B cell (primary cell): ENCODE measurements at regions not wholly inside any gene's neighbourhood (a gene's known extent, or its start where the extent isn't known, plus 50 kb on each side); places are given as distances from the start of the nearest gene placed in this dataset.

Experiments
- ATAC-seq: fragments of 200-7000 bp; cut with Tn5 transposase; one replicate; pipeline ENCODE4 v1.10.0; 2021; ENCODE audit warnings: low read depth, mild to moderate bottlenecking, moderate number of reproducible peaks, moderate library complexity
- CTCF ChIA-PET: fragments of 350-600 bp; sonication (Branson Sonifier 250); formaldehyde crosslinking; loops from one replicate; lab custom pipeline; 2021; ENCODE audit warnings: antibody characterized with exemption, inconsistent platforms; lab: Charles Lee
- POLR2A ChIA-PET: fragments of 350-600 bp; sonication (Branson Sonifier 250); formaldehyde crosslinking; loops from one replicate; lab custom pipeline; 2021; ENCODE audit warnings: antibody characterized with exemption; lab: Charles Lee
- DNase-seq: peaks from one replicate; pipeline ENCODE4 v3.0.0; 2013
- H2AFZ ChIP-seq: 2 replicates; pipeline ENCODE4 v1.6.1; 2012; ENCODE audit warnings: mild to moderate bottlenecking, low read depth, low read length; ENCODE audit not compliant: insufficient read depth, poor library complexity, severe bottlenecking
- H3K27ac ChIP-seq, 2 donors: 1 replicate in 1 of 2; 2 replicates in 1 of 2; pipeline ENCODE4 v1.5.1; 2012 to 2013; ENCODE audit warnings: low read length in 2 of 2, mild to moderate bottlenecking in 2 of 2, moderate library complexity in 1 of 2
- H3K27me3 ChIP-seq, 4 experiments: fragments of 200-600 bp in 1 of 4; sonication (generic) in 1 of 4; replicated peaks in 1 of 4; 1 replicate in 2 of 4; 2 replicates in 2 of 4; pipeline versions ENCODE4 v1.6.1 to v1.7.0; 2013 to 2016; ENCODE audit warnings: low read length in 3 of 4, mild to moderate bottlenecking in 2 of 4, mixed read lengths in 1 of 4, moderate library complexity in 1 of 4; ENCODE audit not compliant: insufficient read depth in 4 of 4, control insufficient read depth in 3 of 4; ENCODE audit errors: control extremely low read depth in 1 of 4
- H3K36me3 ChIP-seq, 2 experiments: replicated peaks in 1 of 2; 1 replicate in 1 of 2; 2 replicates in 1 of 2; pipeline versions ENCODE4 v1.6.1 to v1.7.1; 2013; ENCODE audit warnings: low read length in 1 of 2; ENCODE audit not compliant: insufficient read depth in 2 of 2, control insufficient read depth in 1 of 2; ENCODE audit errors: control extremely low read depth in 1 of 2, extremely low read depth in 1 of 2
- H3K4me1 ChIP-seq, 2 donors: fragments of 200-600 bp in 1 of 2; sonication (generic) in 1 of 2; 1 replicate in 1 of 2; 2 replicates in 1 of 2; pipeline versions ENCODE4 v1.5.1 to v1.6.1; 2013 to 2017; ENCODE audit warnings: low read length in 2 of 2; ENCODE audit not compliant: control insufficient read depth in 2 of 2, insufficient read depth in 2 of 2
- H3K4me2 ChIP-seq: replicated peaks from 2 replicates; pipeline ENCODE3; 2012; ENCODE audit warnings: mild to moderate bottlenecking, low read depth, low read length; ENCODE audit not compliant: poor library complexity, severe bottlenecking
- H3K4me3 ChIP-seq, 5 experiments: fragments of 200-600 bp in 1 of 5; sonication (generic) in 1 of 5; 1 replicate in 3 of 5; 2 replicates in 2 of 5; pipeline versions ENCODE4 v1.5.1 to v1.7.0; 2011 to 2016; ENCODE audit warnings: low read length in 4 of 5, mild to moderate bottlenecking in 4 of 5, low read depth in 2 of 5, control low read depth in 1 of 5, moderate library complexity in 1 of 5; ENCODE audit not compliant: insufficient read depth in 1 of 5; ENCODE audit errors: control extremely low read depth in 1 of 5, extremely low read depth in 1 of 5
- H3K79me2 ChIP-seq: fragments of 200-600 bp; sonication (generic); one replicate; pipeline ENCODE4 v1.6.0; 2016; ENCODE audit warnings: low read length; ENCODE audit not compliant: control insufficient read depth, insufficient read depth
- H3K9ac ChIP-seq: fragments of 200-600 bp; sonication (generic); 2 replicates; pipeline ENCODE4 v1.6.1; 2017; ENCODE audit warnings: mild to moderate bottlenecking, low read length, moderate library complexity
- H3K9me3 ChIP-seq, 3 donors: one replicate each; pipeline versions ENCODE4 v1.6.1 to v1.7.1; 2013; ENCODE audit warnings: low read length in 2 of 3; ENCODE audit not compliant: control insufficient read depth in 2 of 3, insufficient read depth in 1 of 3; ENCODE audit errors: control extremely low read depth in 1 of 3
- H4K20me1 ChIP-seq: 2 replicates; pipeline ENCODE4 v1.6.0; 2012; ENCODE audit warnings: mild to moderate bottlenecking, low read length; ENCODE audit not compliant: insufficient read depth, control insufficient read depth, poor library complexity, severe bottlenecking
- H3K27ac Mint-ChIP-seq: one replicate; pipeline ENCODE4 v1.8.0; 2021; ENCODE audit warnings: mixed read lengths
- H3K27me3 Mint-ChIP-seq: one replicate; pipeline ENCODE4 v1.8.0; 2021; ENCODE audit warnings: mixed read lengths
- H3K4me1 Mint-ChIP-seq: one replicate; pipeline ENCODE4 v1.8.0; 2021; ENCODE audit warnings: mixed read lengths
- H3K4me3 Mint-ChIP-seq: one replicate; pipeline ENCODE4 v1.8.0; 2021; ENCODE audit warnings: mixed read lengths
- H3K9me3 Mint-ChIP-seq: one replicate; pipeline ENCODE4 v1.8.0; 2022; ENCODE audit warnings: mixed read lengths; ENCODE audit not compliant: insufficient read depth
- EZH2 ChIP-seq: IDR thresholded peaks from 2 replicates; pipeline ENCODE4 v1.6.1; 2012; ENCODE audit warnings: borderline replicate concordance, low read depth, mild to moderate bottlenecking, moderate library complexity, low read length; ENCODE audit not compliant: insufficient read depth, poor library complexity, severe bottlenecking
- WGBS: methylation state at CpG from one replicate; pipeline ENCODE4 v1.1.5; 2013; ENCODE audit warnings: missing lambda C conversion rate; ENCODE audit not compliant: insufficient coverage; 5-methylcytosine and 5-hydroxymethylcytosine counted together
- intact Hi-C: fragments of 100-400 bp; cut with micrococcal nuclease; formaldehyde crosslinking; loops from one replicate; pipeline ENCODE4 v1.10.0; 2022
- TF ChIP-seq, protein P1 (sequence below): fragments of 200-600 bp; IDR thresholded peaks from one replicate; pipeline ENCODE4 v1.8.0; 2022; ENCODE audit warnings: antibody characterized with exemption, mild to moderate bottlenecking

GRCh38 chr9:134500931-134501760 is 140.5 kb upstream of the COL5A1 start:
- Histone ChIP-seq H4K20me1 (no peaks in the 10 kb centered on the region), H3K79me2 (no peaks in the 10 kb centered on the region), H3K36me3 (no peaks in the 10 kb centered on the region), H3K9me3 (peaks cover 0 to 6% (median 0%) of the 10 kb centered on the region in 3 donors), H3K9ac (no peak overlapping the region), H3K27me3 (peaks cover 0 to 31% (median 2%) of the 10 kb centered on the region in 4 experiments), H3K4me1 (no peaks in the 10 kb centered on the region), H3K4me3 (no peak overlapping the region), H3K27ac (no peak overlapping the region), H2AFZ (no peak overlapping the region), H3K4me2 (no peak overlapping the region)
- POLR2A ChIA-PET, result no interaction called here
- intact Hi-C loops, result no loop called here
- Mint-ChIP-seq H3K4me1 (no peaks in the 10 kb centered on the region), H3K27ac (no peak overlapping the region), H3K4me3 (no peak overlapping the region), H3K27me3 (peaks cover 16% of the 10 kb centered on the region), H3K9me3 (no peaks in the 10 kb centered on the region)
- TF ChIP-seq EZH2, result no peak
- TF ChIP-seq, protein P1, sequence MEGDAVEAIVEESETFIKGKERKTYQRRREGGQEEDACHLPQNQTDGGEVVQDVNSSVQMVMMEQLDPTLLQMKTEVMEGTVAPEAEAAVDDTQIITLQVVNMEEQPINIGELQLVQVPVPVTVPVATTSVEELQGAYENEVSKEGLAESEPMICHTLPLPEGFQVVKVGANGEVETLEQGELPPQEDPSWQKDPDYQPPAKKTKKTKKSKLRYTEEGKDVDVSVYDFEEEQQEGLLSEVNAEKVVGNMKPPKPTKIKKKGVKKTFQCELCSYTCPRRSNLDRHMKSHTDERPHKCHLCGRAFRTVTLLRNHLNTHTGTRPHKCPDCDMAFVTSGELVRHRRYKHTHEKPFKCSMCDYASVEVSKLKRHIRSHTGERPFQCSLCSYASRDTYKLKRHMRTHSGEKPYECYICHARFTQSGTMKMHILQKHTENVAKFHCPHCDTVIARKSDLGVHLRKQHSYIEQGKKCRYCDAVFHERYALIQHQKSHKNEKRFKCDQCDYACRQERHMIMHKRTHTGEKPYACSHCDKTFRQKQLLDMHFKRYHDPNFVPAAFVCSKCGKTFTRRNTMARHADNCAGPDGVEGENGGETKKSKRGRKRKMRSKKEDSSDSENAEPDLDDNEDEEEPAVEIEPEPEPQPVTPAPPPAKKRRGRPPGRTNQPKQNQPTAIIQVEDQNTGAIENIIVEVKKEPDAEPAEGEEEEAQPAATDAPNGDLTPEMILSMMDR, result no peak
- 23% methylated on average over 39 of the region's 44 CpGs for WGBS
- CTCF ChIA-PET, result interaction anchor here (0.8 kb wide), 1 partner anchor 14 kb away, joined by 3 read pairs; no protein-coding TSS in a partner anchor
- no peak for DNase-seq
- no peak for ATAC-seq

- peaks cover 0 to 31% (median 2%) of the 10 kb centered on the region in 4 experiments for H3K27me3 ChIP-seq
- WGBS, result 0% methylated on average over 4 of the region's 20 CpGs
- no peaks in the 10 kb centered on the region for H3K9me3 Mint-ChIP-seq
- no peaks in the 10 kb centered on the region for H3K36me3 ChIP-seq
- TF ChIP-seq EZH2, result no peak
- TF ChIP-seq, protein P1, result no peak
- DNase-seq (no peak), ATAC-seq (no peak)
- no peak overlapping the region for H3K27ac Mint-ChIP-seq
- H3K4me3 ChIP-seq, result no peak overlapping the region
- H3K27ac ChIP-seq, result no peak overlapping the region
- CTCF ChIA-PET, result no interaction called here
- intact Hi-C loops, result no loop called here
- no peak overlapping the region for H3K4me2 ChIP-seq
- H4K20me1 ChIP-seq, result no peaks in the 10 kb centered on the region
- H3K4me1 Mint-ChIP-seq, result no peaks in the 10 kb centered on the region
- no peak overlapping the region for H3K4me3 Mint-ChIP-seq
- no peak overlapping the region for H3K9ac ChIP-seq
- H3K27me3 Mint-ChIP-seq, result peaks cover 15% of the 10 kb centered on the region
- no peaks in the 10 kb centered on the region for H3K4me1 ChIP-seq
- peaks cover 0 to 6% (median 0%) of the 10 kb centered on the region in 3 donors for H3K9me3 ChIP-seq
- no peaks in the 10 kb centered on the region for H3K79me2 ChIP-seq
- H2AFZ ChIP-seq, result no peak overlapping the region
- POLR2A ChIA-PET, result no interaction called here
Measured at GRCh38 chr9:134501761-134502265, 139.8 kb upstream of the COL5A1 start.
